Heart left ventricle (tissue), 13 donors: ENCODE measurements at regions not wholly inside any gene's neighbourhood (a gene's known extent, or its start where the extent isn't known, plus 50 kb on each side); places are given as distances from the start of the nearest gene placed in this dataset.

Experiments
- POLR2A ChIP-seq, 2 donors: fragments of 450-650 bp; IDR thresholded peaks; one replicate each; pipeline ENCODE4 v1.6.1; 2017; ENCODE audit warnings: antibody characterized with exemption in 2 of 2, mild to moderate bottlenecking in 2 of 2, moderate library complexity in 2 of 2
- TF ChIP-seq, protein P1 (sequence below), 12 donors: fragments of 200-600 bp; sonication (generic) in 4 of 12; IDR thresholded peaks; one replicate each; pipeline versions ENCODE4 v1.5.0 to v1.8.0; 2018 to 2022; ENCODE audit warnings: antibody characterized with exemption in 12 of 12, mild to moderate bottlenecking in 5 of 12
- donor health status: ischemic (EF 13 %, LVEDD 7.1; RV severe dilation, severe dysfunction).
- donor health status: DM: no; HTN: yes; CAD: no.
- donor health status: DM: no; HTN: no; CAD: no.
- donor health status: ischemic (EF 25% LVEDD 6.9; RV normal size, moderate dysfunction).
- donor health status: ischemic (EF 25% LVEDD 5.7; RV mildly dilated, moderate dysfunction).
- donor health status: ischemic (EF 35%, LVEDD 5.7; RV mildly dilated, moderate dysfunction).
- donor health status: nonischemic (EF 11% LVEDD 7.7; RV severe dilation, severe dysfunction).
- donor health status: DM: yes; HTN: yes; CAD: no.
- donor health status: PGD.
- donor health status: ischemic (EF 29% LVEDD 5.4; RV normal size, mild dysfunction).
- donor health status: nonischemic (EF 23%, LVEDD 6.1; RV moderate dilation, normal function).

DNA sequence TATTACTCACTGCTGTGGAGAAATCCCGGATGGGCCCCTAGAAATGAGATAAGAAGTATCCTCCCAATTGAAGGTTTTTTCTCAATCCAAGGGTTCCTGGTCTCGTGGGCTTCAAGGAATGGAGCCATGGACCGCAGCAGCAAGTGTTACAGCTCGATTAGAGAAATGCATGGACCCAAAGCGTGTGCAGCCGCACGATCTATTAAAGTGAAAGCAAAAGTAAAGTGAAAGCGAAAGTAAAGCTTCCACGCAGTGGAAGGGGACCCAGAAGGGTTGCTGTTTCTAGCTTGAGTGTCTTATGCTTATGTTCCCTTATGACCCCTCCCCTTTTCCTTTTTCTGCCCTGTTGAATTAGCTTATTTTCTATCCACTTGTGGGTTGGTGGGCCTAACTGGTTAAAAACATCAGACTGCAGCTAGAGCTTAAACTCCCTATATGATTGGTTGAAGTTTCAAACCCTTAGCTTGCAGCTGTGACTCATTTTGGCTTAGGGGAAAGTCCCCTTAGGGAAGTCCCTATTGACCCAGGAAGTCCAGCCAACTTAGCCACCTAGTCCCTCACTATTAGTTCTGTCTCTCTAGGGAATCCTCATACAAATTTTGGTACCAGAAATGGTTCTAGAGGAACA is 1111.8 kb downstream of the TAF11L14 start:
- TF ChIP-seq, protein P1, sequence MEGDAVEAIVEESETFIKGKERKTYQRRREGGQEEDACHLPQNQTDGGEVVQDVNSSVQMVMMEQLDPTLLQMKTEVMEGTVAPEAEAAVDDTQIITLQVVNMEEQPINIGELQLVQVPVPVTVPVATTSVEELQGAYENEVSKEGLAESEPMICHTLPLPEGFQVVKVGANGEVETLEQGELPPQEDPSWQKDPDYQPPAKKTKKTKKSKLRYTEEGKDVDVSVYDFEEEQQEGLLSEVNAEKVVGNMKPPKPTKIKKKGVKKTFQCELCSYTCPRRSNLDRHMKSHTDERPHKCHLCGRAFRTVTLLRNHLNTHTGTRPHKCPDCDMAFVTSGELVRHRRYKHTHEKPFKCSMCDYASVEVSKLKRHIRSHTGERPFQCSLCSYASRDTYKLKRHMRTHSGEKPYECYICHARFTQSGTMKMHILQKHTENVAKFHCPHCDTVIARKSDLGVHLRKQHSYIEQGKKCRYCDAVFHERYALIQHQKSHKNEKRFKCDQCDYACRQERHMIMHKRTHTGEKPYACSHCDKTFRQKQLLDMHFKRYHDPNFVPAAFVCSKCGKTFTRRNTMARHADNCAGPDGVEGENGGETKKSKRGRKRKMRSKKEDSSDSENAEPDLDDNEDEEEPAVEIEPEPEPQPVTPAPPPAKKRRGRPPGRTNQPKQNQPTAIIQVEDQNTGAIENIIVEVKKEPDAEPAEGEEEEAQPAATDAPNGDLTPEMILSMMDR (IDR thresholded peaks at IDR 0.05): no peak
- TF ChIP-seq POLR2A (IDR thresholded peaks at IDR 0.05): no peak
